CD4-positive, alpha-beta T cell (primary cell): ENCODE measurements at regions not wholly inside any gene's neighbourhood (a gene's known extent, or its start where the extent isn't known, plus 50 kb on each side); places are given as distances from the start of the nearest gene placed in this dataset.

Experiments used
- ATAC-seq: fragments of 200-7000 bp; cut with Tn5 transposase; one replicate; pipeline ENCODE4 v1.10.0; 2022; ENCODE audit warnings: mild to moderate bottlenecking; ENCODE audit not compliant: poor library complexity
- CTCF ChIA-PET: fragments of 350-600 bp; sonication (Branson Sonifier 250); formaldehyde crosslinking; loops from one replicate; lab custom pipeline; 2021; ENCODE audit warnings: antibody characterized with exemption, inconsistent platforms; lab: Charles Lee
- POLR2A ChIA-PET: fragments of 350-600 bp; sonication (Branson Sonifier 250); formaldehyde crosslinking; loops from one replicate; lab custom pipeline; 2021; ENCODE audit warnings: antibody characterized with exemption, inconsistent platforms; lab: Charles Lee
- DNase-seq, 14 experiments: peaks; one replicate each; pipeline ENCODE4 v3.0.0-alpha.2; 2013 to 2020; ENCODE audit warnings: mixed read lengths in 2 of 14
- H3K27ac ChIP-seq, 2 donors: one replicate each; pipeline versions ENCODE4 v1.5.1 to v1.7.0; 2013; ENCODE audit warnings: low read length in 2 of 2, low read depth in 1 of 2, mild to moderate bottlenecking in 1 of 2
- H3K27me3 ChIP-seq, 2 experiments: 1 replicate in 1 of 2; 2 replicates in 1 of 2; pipeline versions ENCODE4 v1.6.1 to v1.7.0; 2013; ENCODE audit warnings: low read length in 2 of 2, control low read depth in 1 of 2, mild to moderate bottlenecking in 1 of 2, moderate library complexity in 1 of 2; ENCODE audit not compliant: insufficient read depth in 2 of 2, control insufficient read depth in 1 of 2
- H3K36me3 ChIP-seq: one replicate; pipeline ENCODE4 v1.6.1; 2013; ENCODE audit warnings: low read length, control low read depth; ENCODE audit not compliant: insufficient read depth
- H3K4me1 ChIP-seq: one replicate; pipeline ENCODE4 v1.6.1; 2013; ENCODE audit warnings: low read length, control low read depth; ENCODE audit not compliant: insufficient read depth
- H3K4me3 ChIP-seq: one replicate; pipeline ENCODE4 v1.5.1; 2013; ENCODE audit warnings: mild to moderate bottlenecking, low read length, moderate library complexity
- H3K9me3 ChIP-seq, 2 experiments: 1 replicate in 1 of 2; 2 replicates in 1 of 2; pipeline versions ENCODE4 v1.6.1 to v1.7.0; 2013; ENCODE audit warnings: low read length in 2 of 2, mild to moderate bottlenecking in 2 of 2, control low read depth in 1 of 2, moderate library complexity in 1 of 2; ENCODE audit not compliant: control insufficient read depth in 1 of 2, insufficient read depth in 1 of 2
- H3K27ac Mint-ChIP-seq: one replicate; pipeline ENCODE4 v1.8.0; 2020; ENCODE audit warnings: mixed read lengths
- H3K27me3 Mint-ChIP-seq: one replicate; pipeline ENCODE4 v1.8.0; 2021; ENCODE audit warnings: mixed read lengths
- H3K36me3 Mint-ChIP-seq: one replicate; pipeline ENCODE4 v1.8.0; 2021; ENCODE audit warnings: low read depth, mixed read lengths
- H3K4me1 Mint-ChIP-seq: one replicate; pipeline ENCODE4 v1.8.0; 2021; ENCODE audit warnings: low read depth, mixed read lengths
- H3K4me3 Mint-ChIP-seq: one replicate; pipeline ENCODE4 v1.8.0; 2020; ENCODE audit warnings: mild to moderate bottlenecking, mixed read lengths
- H3K9me3 Mint-ChIP-seq: one replicate; pipeline ENCODE4 v1.8.0; 2020; ENCODE audit warnings: mixed read lengths
- intact Hi-C, 2 experiments: fragments of 100-400 bp; cut with DNase I in 1 of 2; cut with micrococcal nuclease in 1 of 2; formaldehyde crosslinking; loops; one replicate each; pipeline versions ENCODE4 v1.15.1 to v1.9.0; 2023 to 2025; cut with DNase I, micrococcal nuclease
- TF ChIP-seq, protein P1 (sequence below): fragments of 200-600 bp; IDR thresholded peaks from one replicate; pipeline ENCODE4 v1.8.0; 2022; ENCODE audit warnings: antibody characterized with exemption, mild to moderate bottlenecking

DNA sequence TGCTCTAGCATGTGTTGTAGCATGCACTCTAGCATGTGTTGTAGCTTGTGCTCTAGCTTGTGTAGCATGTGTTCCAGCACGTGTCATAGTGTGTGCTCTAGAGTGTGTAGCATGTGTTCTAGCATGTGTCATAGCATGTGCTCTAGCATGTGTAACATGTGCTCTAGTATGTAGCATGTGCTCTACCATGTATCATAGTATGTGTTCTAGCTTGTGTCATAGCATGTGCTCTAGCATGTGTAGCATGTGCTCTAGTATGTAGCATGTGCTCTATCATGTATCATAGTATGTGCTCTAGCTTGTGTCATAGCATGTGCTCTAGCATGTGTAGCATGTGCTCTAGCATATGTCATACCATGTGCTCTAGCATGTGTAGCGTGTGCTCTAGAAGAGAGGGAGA lies 255.3 kb downstream of the ICE1 start:
- no peak for DNase-seq
- intact Hi-C loops: no loop called here
- Mint-ChIP-seq H3K4me3 (no peak overlapping the region), H3K4me1 (no peaks in the 10 kb centered on the region), H3K9me3 (peaks cover 9% of the 10 kb centered on the region), H3K27me3 (peaks cover under 1% of the 10 kb centered on the region), H3K27ac (no peak overlapping the region), H3K36me3 (no peaks in the 10 kb centered on the region)
- ChIA-PET POLR2A (no interaction called here), CTCF (no interaction called here)
- ATAC-seq: no peak
- Histone ChIP-seq H3K27ac (no peak overlapping the region), H3K36me3 (no peaks in the 10 kb centered on the region), H3K4me1 (no peaks in the 10 kb centered on the region), H3K4me3 (no peak overlapping the region), H3K27me3 (peaks cover 0 to 2% of the 10 kb centered on the region in 2 experiments), H3K9me3 (peaks cover 0 to 8% of the 10 kb centered on the region in 2 experiments)
- TF ChIP-seq, protein P1, sequence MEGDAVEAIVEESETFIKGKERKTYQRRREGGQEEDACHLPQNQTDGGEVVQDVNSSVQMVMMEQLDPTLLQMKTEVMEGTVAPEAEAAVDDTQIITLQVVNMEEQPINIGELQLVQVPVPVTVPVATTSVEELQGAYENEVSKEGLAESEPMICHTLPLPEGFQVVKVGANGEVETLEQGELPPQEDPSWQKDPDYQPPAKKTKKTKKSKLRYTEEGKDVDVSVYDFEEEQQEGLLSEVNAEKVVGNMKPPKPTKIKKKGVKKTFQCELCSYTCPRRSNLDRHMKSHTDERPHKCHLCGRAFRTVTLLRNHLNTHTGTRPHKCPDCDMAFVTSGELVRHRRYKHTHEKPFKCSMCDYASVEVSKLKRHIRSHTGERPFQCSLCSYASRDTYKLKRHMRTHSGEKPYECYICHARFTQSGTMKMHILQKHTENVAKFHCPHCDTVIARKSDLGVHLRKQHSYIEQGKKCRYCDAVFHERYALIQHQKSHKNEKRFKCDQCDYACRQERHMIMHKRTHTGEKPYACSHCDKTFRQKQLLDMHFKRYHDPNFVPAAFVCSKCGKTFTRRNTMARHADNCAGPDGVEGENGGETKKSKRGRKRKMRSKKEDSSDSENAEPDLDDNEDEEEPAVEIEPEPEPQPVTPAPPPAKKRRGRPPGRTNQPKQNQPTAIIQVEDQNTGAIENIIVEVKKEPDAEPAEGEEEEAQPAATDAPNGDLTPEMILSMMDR: no peak

DNA sequence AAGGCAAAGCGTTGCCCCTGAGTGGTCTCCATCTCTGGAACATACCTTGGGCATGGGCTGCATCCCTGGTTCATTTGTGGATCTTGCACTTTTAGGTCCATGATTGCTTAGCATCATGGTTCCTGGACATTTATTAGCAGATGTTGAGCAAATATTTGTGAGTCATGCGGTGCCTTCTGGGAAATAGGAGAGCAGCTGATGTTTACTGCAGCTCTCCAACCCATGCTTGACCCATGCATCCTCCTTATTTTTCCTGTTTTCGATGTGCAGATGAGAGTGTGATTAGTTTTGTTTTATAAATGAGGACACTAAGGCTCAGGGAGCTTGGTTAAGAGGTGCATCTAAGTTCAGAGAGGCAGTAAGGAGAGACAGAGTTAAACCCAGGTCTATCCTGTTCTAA lies 253.7 kb downstream of the ICE1 start:
- Mint-ChIP-seq H3K27ac (no peak overlapping the region), H3K27me3 (peaks cover 5% of the 10 kb centered on the region), H3K4me3 (no peak overlapping the region), H3K36me3 (no peaks in the 10 kb centered on the region), H3K4me1 (no peaks in the 10 kb centered on the region), H3K9me3 (peaks cover 6% of the 10 kb centered on the region)
- Histone ChIP-seq H3K27me3 (no peaks in the 10 kb centered on the region), H3K9me3 (peaks cover 0 to 3% of the 10 kb centered on the region in 2 experiments), H3K4me1 (no peaks in the 10 kb centered on the region), H3K36me3 (no peaks in the 10 kb centered on the region), H3K4me3 (no peak overlapping the region), H3K27ac (no peak overlapping the region)
- TF ChIP-seq, protein P1: no peak
- ChIA-PET CTCF (no interaction called here), POLR2A (no interaction called here)
- no peak for ATAC-seq
- intact Hi-C loops: no loop called here
- DNase-seq: no peak

DNA sequence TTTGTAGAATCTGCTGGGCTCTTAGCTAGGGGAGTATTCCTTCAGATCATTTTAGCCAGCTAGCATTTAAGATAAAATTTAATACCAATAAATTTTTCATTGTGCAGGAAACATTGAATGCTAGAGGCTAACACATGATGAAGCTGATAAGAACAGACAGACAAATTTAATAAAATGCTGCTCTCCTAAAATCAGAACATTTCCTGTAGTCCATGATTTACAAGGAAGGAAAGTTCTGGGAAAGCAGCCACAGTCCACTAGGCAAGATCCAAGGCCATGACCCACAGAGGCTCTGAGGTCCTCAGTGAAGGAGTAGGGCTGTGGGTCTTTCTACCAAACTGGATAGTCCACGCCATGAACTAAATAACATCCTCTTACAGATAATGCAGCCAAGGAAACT lies 253.0 kb downstream of the ICE1 start:
- peaks cover 0 to 3% of the 10 kb centered on the region in 2 experiments for H3K9me3 ChIP-seq
- Mint-ChIP-seq H3K4me3 (no peak overlapping the region), H3K4me1 (no peaks in the 10 kb centered on the region), H3K27ac (no peak overlapping the region), H3K36me3 (no peaks in the 10 kb centered on the region), H3K9me3 (peaks cover 6% of the 10 kb centered on the region), H3K27me3 (peaks cover 5% of the 10 kb centered on the region)
- no peak overlapping the region for H3K27ac ChIP-seq
- no peaks in the 10 kb centered on the region for H3K27me3 ChIP-seq
- H3K4me1 ChIP-seq: no peaks in the 10 kb centered on the region
- TF ChIP-seq, protein P1: no peak
- POLR2A ChIA-PET: no interaction called here
- intact Hi-C loops: no loop called here
- H3K4me3 ChIP-seq: no peak overlapping the region
- DNase-seq: no peak
- CTCF ChIA-PET: no interaction called here
- ATAC-seq: no peak
- no peaks in the 10 kb centered on the region for H3K36me3 ChIP-seq
